ENCODE measurements at regions not wholly inside any gene's neighbourhood (a gene's known extent, or its start where the extent isn't known, plus 50 kb on each side); places are given as distances from the start of the nearest gene placed in this dataset.
A peak's percentile ranks its signal among the peaks of the same experiment; 100 is the strongest.

GRCh38 chr1:36603461-36603860 lies 120.7 kb upstream of the CSF3R start:
- no peak for DNase-seq

GRCh38 chr1:36602184-36602583 lies 119.5 kb upstream of the CSF3R start:
- DNase-seq: peak; percentile 26

GRCh38 chr1:36599828-36600227 lies 117.1 kb upstream of the CSF3R start:
- no peak for DNase-seq

GRCh38 chr1:36597514-36597913 lies 114.8 kb upstream of the CSF3R start:
- no peak for DNase-seq

GRCh38 chr1:36595921-36596320 lies 113.2 kb upstream of the CSF3R start:
- no peak for DNase-seq

GRCh38 chr1:36595349-36595748 lies 112.6 kb upstream of the CSF3R start:
- no peak for DNase-seq

- no peak for DNase-seq
These were observed 111.3 kb upstream of the CSF3R start for GRCh38 chr1:36594023-36594422.

- DNase-seq: no peak
These were observed 108.6 kb upstream of the CSF3R start for GRCh38 chr1:36591278-36591677.

GRCh38 chr1:36590771-36591170 lies 108.1 kb upstream of the CSF3R start:
- no peak for DNase-seq

- DNase-seq: no peak
These were observed 107.6 kb upstream of the CSF3R start for GRCh38 chr1:36590264-36590663.

- DNase-seq: peak; percentile 41
These were observed 106.3 kb upstream of the CSF3R start for GRCh38 chr1:36588972-36589371.

- peak; percentile 30 for DNase-seq
These were observed 103.1 kb upstream of the CSF3R start for GRCh38 chr1:36585569-36586548.

GRCh38 chr1:36584874-36585453 lies 102.3 kb upstream of the CSF3R start:
- DNase-seq: no peak

- no peak for DNase-seq
These were observed 101.5 kb upstream of the CSF3R start for GRCh38 chr1:36583980-36584782.

GRCh38 chr1:36583080-36583479 lies 100.4 kb upstream of the CSF3R start:
- DNase-seq: no peak

GRCh38 chr1:36582066-36582755 lies 99.5 kb upstream of the CSF3R start:
- DNase-seq: no peak

GRCh38 chr1:36580524-36580923 lies 97.8 kb upstream of the CSF3R start:
- DNase-seq: no peak

- DNase-seq: no peak
These were observed 96.3 kb upstream of the CSF3R start for GRCh38 chr1:36579039-36579438.

GRCh38 chr1:36576551-36577110 lies 93.9 kb upstream of the CSF3R start:
- DNase-seq: no peak

GRCh38 chr1:36576118-36576517 lies 93.4 kb upstream of the CSF3R start:
- no peak for DNase-seq

GRCh38 chr1:36573445-36573844 lies 90.7 kb upstream of the CSF3R start:
- DNase-seq: no peak

- DNase-seq: no peak
These were observed 90.2 kb upstream of the CSF3R start for GRCh38 chr1:36572906-36573305.
